Stomach smooth muscle (tissue), 2 donors: ENCODE measurements at regions not wholly inside any gene's neighbourhood (a gene's known extent, or its start where the extent isn't known, plus 50 kb on each side); places are given as distances from the start of the nearest gene placed in this dataset.
"Not testable (repeated sequence)": the region's sequence is repeated elsewhere in the genome, so short reads cannot be mapped to it uniquely, and the experiment has no call there.

ENCODE experiments used
- H3K27ac ChIP-seq: one replicate; pipeline ENCODE4 v1.7.0; 2013; ENCODE audit warnings: mild to moderate bottlenecking, low read length, inconsistent platforms
- H3K27me3 ChIP-seq, 2 donors: one replicate each; pipeline ENCODE4 v1.7.0; 2013; ENCODE audit warnings: low read length in 2 of 2; ENCODE audit not compliant: insufficient read depth in 2 of 2, control insufficient read depth in 1 of 2
- H3K36me3 ChIP-seq, 2 donors: one replicate each; pipeline ENCODE4 v1.7.0; 2013; ENCODE audit warnings: low read length in 2 of 2; ENCODE audit not compliant: control insufficient read depth in 2 of 2, insufficient read depth in 2 of 2
- H3K4me1 ChIP-seq: one replicate; pipeline ENCODE4 v1.7.0; 2013; ENCODE audit warnings: low read length; ENCODE audit not compliant: control insufficient read depth, insufficient read depth
- H3K4me3 ChIP-seq, 2 donors: one replicate each; pipeline ENCODE4 v1.7.0; 2013; ENCODE audit warnings: low read length in 2 of 2
- H3K9ac ChIP-seq, 2 donors: one replicate each; pipeline ENCODE4 v1.7.0; 2013; ENCODE audit warnings: low read length in 2 of 2, mild to moderate bottlenecking in 1 of 2
- H3K9me3 ChIP-seq, 2 donors: one replicate each; pipeline ENCODE4 v1.7.0; 2013; ENCODE audit warnings: low read length in 2 of 2; ENCODE audit not compliant: control insufficient read depth in 2 of 2
- donor health status: healthy.
- donor health status: Pancreatic carcinoma.

DNA sequence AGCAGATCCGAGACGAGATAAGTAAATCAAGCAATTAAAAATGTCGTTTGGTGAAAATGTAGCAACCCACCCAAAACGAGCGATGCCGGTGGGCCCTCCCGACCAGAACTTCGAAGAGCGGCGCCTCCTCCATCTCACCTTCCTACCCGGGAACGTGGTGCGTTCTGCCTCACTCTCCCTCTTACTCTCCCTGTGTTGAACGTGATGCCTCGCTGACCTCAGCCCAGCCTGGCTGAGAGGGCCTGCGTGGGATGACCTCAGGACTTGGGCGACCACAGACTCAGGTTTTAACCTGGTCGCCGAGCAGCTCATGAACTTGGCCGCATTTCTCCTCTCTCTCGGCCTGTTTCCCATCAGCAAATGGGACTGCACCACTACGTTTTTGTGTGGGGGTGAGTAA lies 69.7 kb upstream of the RPL38 start:
- Histone ChIP-seq H3K4me1 (no peaks in the 10 kb centered on the region), H3K9me3 (peaks cover 0 to 6% of the 10 kb centered on the region in 2 donors), H3K27ac (no peak overlapping the region), H3K4me3 (no peak overlapping the region), H3K9ac (no peak overlapping the region), H3K36me3 (no peaks in the 10 kb centered on the region), H3K27me3 (peaks cover 3 to 16% of the 10 kb centered on the region in 2 donors)

DNA sequence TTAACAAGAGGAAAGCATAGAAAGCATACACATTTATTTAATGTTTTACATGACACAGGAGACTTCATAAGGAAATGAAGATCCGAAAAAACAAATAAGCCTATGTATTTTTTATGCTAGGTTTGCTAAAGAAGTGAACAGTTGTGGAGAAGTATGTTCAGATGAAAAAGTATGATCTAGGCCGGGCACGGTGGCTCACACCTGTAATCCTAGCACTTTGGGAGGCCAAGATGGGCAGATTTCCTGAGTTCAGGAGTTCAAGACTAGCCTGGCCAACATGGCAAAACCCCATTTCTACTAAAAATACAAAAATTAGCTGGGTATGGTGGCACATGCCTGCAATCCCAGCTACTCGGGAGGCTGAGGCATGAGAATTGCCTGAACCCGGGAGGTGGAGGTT lies 69.2 kb upstream of the RPL38 start:
- H3K27ac ChIP-seq, H3K4me3 ChIP-seq, H3K36me3 ChIP-seq, H3K9me3 ChIP-seq, H3K4me1 ChIP-seq, H3K9ac ChIP-seq: not testable (repeated sequence)
- peaks cover 3 to 15% of the 10 kb centered on the region in 2 donors for H3K27me3 ChIP-seq

DNA sequence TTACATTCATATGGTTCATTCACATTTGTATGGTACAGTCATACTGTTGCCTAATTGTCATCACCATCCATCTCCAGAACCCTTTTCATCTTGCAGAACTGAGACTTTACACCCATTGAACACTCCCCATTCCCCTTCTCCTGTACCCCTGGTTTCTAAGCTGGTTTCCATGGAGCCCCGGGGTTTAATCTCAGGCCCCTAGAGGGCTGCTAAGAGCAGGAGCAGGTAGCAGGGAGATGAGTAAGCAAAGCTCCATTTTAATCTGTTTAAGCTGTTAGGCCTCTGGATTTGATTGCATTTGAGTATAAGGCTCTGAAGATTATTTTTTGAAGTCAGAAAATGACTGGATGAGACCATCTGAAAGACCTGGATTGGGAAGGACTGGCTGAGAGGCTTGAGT lies 68.5 kb upstream of the RPL38 start:
- peaks cover 0 to 5% of the 10 kb centered on the region in 2 donors for H3K9me3 ChIP-seq
- no peak overlapping the region for H3K4me3 ChIP-seq
- H3K27ac ChIP-seq = no peak overlapping the region
- no peak overlapping the region for H3K9ac ChIP-seq
- no peaks in the 10 kb centered on the region for H3K4me1 ChIP-seq
- peaks cover 3 to 15% of the 10 kb centered on the region in 2 donors for H3K27me3 ChIP-seq
- H3K36me3 ChIP-seq = no peaks in the 10 kb centered on the region

DNA sequence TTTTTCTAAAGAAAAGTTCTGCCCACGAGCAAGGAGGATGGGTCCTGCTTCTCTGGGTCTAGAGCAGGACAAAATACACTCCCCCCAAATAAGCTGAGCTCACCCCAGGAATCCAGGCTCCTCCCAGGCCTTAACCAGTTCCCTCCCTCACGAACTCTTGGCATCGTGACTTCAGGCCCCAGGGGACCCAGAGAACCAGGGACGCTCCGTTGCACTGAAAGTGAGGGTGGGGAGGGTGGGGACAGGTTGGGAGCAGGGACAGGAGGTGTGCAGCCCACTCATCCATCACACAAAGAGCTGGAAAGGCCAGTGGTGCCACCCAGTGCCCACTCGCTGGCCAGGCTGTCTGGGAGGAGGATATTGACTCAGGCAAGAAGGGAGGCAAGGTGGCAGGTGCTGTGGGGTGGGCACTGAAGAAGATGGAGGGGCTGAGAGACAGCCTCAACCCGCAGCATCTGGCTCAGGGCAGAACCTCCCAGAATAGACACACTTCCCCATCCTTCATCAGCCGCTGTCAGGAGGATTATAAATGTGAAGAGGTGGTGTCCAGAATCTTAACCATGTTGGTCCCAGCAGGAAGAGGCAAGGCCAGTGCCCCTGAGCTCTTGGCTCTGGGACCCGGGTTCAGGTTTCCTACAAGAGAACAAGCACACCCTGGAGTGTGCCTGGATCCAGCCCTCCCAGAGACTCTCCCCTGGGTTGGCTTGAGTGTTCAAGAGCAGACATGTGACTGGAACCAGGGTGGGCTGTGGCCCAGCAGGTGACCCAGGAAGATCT lies 67.9 kb upstream of the RPL38 start:
- Histone ChIP-seq H3K27me3 (peaks cover 3 to 12% of the 10 kb centered on the region in 2 donors), H3K9ac (no peak overlapping the region), H3K4me3 (no peak overlapping the region), H3K9me3 (peaks cover 0 to 4% of the 10 kb centered on the region in 2 donors), H3K27ac (no peak overlapping the region), H3K36me3 (no peaks in the 10 kb centered on the region), H3K4me1 (no peaks in the 10 kb centered on the region)

DNA sequence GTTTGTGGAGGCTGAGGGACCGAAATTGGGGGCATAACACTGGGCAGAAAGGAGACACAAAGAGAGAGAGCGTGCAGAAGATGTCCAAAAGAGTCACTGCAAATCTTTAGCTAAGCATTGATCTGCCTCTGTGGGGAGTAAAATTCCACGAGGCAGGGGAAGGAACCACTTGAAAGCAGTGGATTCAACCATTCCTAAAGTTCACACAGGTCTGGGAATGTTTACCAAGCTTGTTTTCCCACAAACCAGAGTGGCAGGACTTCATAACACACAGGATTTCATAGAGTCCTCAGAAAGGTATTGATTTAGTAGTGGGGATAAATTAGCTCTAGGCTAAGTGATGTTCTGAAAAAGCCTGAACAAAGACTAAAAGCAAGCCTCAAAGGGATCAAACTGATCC lies 66.1 kb upstream of the RPL38 start:
- Histone ChIP-seq H3K4me1 (no peaks in the 10 kb centered on the region), H3K9me3 (peaks cover 0 to 4% of the 10 kb centered on the region in 2 donors), H3K36me3 (no peaks in the 10 kb centered on the region), H3K9ac (no peak overlapping the region), H3K4me3 (no peak overlapping the region), H3K27me3 (peaks cover 3 to 5% of the 10 kb centered on the region in 2 donors), H3K27ac (no peak overlapping the region)

DNA sequence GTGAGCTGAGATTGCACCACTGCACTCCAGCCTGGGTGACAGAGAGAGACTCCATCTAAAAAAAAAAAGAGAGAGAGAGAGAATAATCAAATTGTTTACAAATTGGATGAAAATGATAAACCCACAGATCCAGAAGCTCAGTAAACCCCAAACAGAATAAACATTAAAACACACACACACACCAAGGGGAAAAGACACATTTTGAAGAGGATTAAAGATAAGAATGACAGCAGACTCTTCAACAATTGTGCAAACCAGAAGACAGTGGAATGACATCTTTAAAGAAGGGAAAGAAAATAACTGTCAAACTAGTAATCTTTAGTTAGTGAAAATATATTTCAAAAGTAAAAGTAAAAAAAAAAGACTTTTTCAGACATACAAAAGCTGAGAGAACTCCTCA lies 64.4 kb upstream of the RPL38 start:
- Histone ChIP-seq H3K27ac (no peak overlapping the region), H3K4me3 (no peak overlapping the region), H3K4me1 (no peaks in the 10 kb centered on the region), H3K36me3 (no peaks in the 10 kb centered on the region), H3K27me3 (peaks cover 3 to 4% of the 10 kb centered on the region in 2 donors), H3K9ac (no peak overlapping the region), H3K9me3 (peaks cover 6 to 8% of the 10 kb centered on the region in 2 donors)

DNA sequence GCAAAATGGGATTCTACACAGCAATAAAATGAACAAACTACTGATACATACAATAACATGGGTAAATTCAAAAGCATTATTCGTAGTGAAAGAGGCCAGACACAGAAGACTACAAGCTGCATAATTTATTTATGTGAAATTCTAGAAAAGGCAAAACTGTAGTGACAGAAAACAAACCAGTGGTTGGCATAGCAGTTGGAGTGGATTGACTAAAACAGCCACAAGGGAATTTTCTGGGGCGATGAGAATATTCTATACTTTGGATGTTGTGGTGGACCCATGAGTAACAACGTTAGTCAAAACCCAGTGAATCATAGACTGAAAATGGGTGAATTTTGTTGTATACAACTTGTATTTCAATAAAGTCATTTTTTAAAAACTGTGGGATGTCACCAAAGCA lies 63.2 kb upstream of the RPL38 start:
- Histone ChIP-seq H3K9ac (no peak overlapping the region), H3K27me3 (peaks cover 3 to 4% of the 10 kb centered on the region in 2 donors), H3K36me3 (no peaks in the 10 kb centered on the region), H3K9me3 (peaks cover 6 to 8% of the 10 kb centered on the region in 2 donors), H3K27ac (no peak overlapping the region), H3K4me1 (no peaks in the 10 kb centered on the region), H3K4me3 (no peak overlapping the region)

DNA sequence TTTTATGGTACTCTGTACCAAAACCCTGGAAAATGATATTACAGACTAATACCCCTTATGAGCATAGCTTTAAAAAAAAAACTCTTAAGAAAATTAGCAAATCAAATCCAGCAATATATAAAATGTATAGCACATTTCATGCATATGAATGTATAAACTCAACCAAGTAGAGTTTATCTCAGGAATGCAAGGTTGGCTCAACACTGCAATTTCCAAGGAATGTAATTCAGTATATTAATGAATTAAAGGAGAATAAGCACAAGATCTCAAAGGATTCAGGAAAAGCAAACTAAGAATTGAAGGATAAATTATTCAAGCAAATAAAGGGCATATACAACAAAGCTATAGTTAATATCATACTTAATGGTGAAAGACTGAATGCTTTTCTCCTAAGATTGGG lies 61.9 kb upstream of the RPL38 start:
- H3K9me3 ChIP-seq = peaks cover 6 to 8% of the 10 kb centered on the region in 2 donors
- no peak overlapping the region for H3K27ac ChIP-seq
- no peaks in the 10 kb centered on the region for H3K4me1 ChIP-seq
- no peak overlapping the region for H3K4me3 ChIP-seq
- no peaks in the 10 kb centered on the region for H3K36me3 ChIP-seq
- H3K27me3 ChIP-seq = peaks cover 0 to 4% of the 10 kb centered on the region in 2 donors
- H3K9ac ChIP-seq = no peak overlapping the region

DNA sequence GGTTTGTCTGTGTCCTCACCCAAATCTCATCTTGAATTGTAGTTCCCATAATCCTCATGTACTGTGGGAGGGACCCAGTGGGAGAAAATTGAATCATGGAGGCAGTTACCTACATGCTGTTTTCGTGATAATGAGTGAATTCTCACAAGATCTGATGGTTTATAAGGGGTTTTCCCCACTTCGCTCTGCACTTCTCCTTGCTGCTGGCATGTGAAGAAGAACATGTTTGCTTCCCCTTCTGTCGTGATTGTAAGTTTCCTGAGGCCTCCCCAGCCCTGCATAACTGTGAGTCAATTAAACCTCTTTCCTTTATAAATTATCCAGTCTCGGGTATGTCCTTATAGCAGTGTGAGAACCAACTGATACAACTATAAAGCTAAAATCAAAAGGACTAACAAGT lies 60.2 kb upstream of the RPL38 start:
- H3K4me1 ChIP-seq, H3K4me3 ChIP-seq, H3K36me3 ChIP-seq, H3K9me3 ChIP-seq, H3K27me3 ChIP-seq, H3K27ac ChIP-seq, H3K9ac ChIP-seq: not testable (repeated sequence)

DNA sequence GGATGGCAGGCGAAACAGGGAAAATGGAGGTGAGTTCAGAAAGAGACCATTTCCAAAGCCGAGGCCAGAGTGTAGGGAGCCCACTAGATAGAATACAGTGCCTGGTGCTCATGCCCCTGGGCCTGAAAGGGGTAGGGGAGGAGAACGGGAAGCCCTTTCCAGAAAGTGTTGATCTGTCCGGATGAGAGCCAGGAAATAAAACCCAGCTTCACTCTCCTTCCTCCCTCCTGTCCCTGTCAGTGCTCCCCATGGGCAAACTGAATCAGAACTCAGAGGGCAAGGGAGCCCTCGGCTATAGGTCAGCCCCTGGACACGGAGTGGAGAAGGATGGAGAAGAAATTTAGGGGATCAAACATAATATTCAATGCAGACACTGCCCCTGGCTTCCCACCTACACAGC lies 57.7 kb upstream of the RPL38 start:
- Histone ChIP-seq H3K4me1 (no peaks in the 10 kb centered on the region), H3K27me3 (peaks cover 0 to 4% of the 10 kb centered on the region in 2 donors)

DNA sequence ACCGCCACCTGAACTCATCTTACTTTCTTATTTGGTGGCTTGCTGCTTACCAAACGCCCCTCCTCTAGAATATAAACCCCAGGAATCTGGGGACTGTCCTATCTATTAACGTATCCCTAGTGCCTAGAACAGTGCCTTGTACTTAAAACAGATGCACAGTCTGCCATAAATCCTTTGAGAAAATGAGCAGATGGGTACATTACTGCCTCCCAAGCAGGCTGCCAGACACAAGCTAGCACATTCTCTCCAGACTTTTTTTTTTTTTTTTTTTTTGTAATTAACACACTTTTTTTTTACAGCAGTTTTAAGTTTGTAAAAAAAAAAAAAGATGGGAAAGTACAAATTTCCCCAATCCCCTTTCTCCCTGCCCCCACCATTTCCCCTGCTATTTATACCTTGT lies 57.3 kb upstream of the RPL38 start:
- Histone ChIP-seq H3K4me3 (no peak overlapping the region), H3K9ac (no peak overlapping the region), H3K36me3 (no peaks in the 10 kb centered on the region), H3K4me1 (no peaks in the 10 kb centered on the region), H3K27me3 (peaks cover 0 to 4% of the 10 kb centered on the region in 2 donors), H3K27ac (no peak overlapping the region), H3K9me3 (peaks cover 4 to 6% of the 10 kb centered on the region in 2 donors)

More for the DNA sequence above, 57.7 kb upstream of the RPL38 start:
- no peaks in the 10 kb centered on the region for H3K36me3 ChIP-seq
- H3K27ac ChIP-seq = no peak overlapping the region
- H3K9ac ChIP-seq = no peak overlapping the region
- H3K4me3 ChIP-seq = no peak overlapping the region
- peaks cover 4 to 6% of the 10 kb centered on the region in 2 donors for H3K9me3 ChIP-seq
